ENCODE measurements at regions not wholly inside any gene's neighbourhood (a gene's known extent, or its start where the extent isn't known, plus 50 kb on each side); places are given as distances from the start of the nearest gene placed in this dataset.

DNA sequence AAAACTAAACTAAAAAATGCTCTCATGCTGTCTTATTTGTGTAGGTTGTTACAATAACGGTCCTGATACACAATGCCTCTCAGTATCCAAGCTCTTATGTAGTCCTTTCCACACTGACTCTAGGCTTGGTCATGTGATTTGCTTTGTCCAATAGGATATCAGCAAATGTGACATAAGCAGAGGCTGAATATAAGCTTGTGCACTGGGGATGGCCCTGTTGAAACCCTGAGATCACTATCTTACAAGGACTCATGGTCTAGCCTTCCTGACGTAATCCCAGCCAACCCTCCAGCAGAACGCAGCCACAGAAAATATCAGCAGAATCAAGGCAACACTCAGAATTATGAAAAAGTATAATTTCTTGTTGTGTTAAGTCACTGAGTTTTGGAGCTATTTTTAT lies 145.1 kb upstream of the CCN2 start:
- no peaks in the 10 kb centered on the region for H3K79me2 ChIP-seq (ENCODE audit: low read length)
- H3K27me3 ChIP-seq (replicated peaks; ENCODE audit: insufficient read depth, low read length), result no peaks in the 10 kb centered on the region
- no peak overlapping the region for H3K27ac ChIP-seq (ENCODE audit: low read length)
- no peak for DNase-seq
- H3K4me1 ChIP-seq (ENCODE audit: low read length), result no peaks in the 10 kb centered on the region
- H3K9me3 ChIP-seq (replicated peaks; ENCODE audit: insufficient read depth, low read length), result no peaks in the 10 kb centered on the region
- H3K4me3 ChIP-seq (ENCODE audit: low read length), result no peak overlapping the region
- H4K20me1 ChIP-seq (ENCODE audit: insufficient read depth, low read length), result no peaks in the 10 kb centered on the region
- no peaks in the 10 kb centered on the region for H3K9me2 ChIP-seq (replicated peaks; ENCODE audit: insufficient read depth, low read length)
- no peak overlapping the region for H3K9ac ChIP-seq (ENCODE audit: low read length)
- H3F3A ChIP-seq (ENCODE audit: insufficient read depth, low read length), result no peaks in the 10 kb centered on the region
- TF ChIP-seq EZH2 (optimal IDR thresholded peaks at IDR 0.05; ENCODE audit: low read depth, low read length) (no peak), EZH2phosphoT487 (IDR thresholded peaks at IDR 0.05; ENCODE audit: low read length) (no peak)
- TF ChIP-seq, protein P1, sequence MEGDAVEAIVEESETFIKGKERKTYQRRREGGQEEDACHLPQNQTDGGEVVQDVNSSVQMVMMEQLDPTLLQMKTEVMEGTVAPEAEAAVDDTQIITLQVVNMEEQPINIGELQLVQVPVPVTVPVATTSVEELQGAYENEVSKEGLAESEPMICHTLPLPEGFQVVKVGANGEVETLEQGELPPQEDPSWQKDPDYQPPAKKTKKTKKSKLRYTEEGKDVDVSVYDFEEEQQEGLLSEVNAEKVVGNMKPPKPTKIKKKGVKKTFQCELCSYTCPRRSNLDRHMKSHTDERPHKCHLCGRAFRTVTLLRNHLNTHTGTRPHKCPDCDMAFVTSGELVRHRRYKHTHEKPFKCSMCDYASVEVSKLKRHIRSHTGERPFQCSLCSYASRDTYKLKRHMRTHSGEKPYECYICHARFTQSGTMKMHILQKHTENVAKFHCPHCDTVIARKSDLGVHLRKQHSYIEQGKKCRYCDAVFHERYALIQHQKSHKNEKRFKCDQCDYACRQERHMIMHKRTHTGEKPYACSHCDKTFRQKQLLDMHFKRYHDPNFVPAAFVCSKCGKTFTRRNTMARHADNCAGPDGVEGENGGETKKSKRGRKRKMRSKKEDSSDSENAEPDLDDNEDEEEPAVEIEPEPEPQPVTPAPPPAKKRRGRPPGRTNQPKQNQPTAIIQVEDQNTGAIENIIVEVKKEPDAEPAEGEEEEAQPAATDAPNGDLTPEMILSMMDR (IDR thresholded peaks at IDR 0.05; ENCODE audit: low read length), result no peak
- no peak overlapping the region for H2AFZ ChIP-seq (ENCODE audit: low read length)
- H3K36me3 ChIP-seq (replicated peaks; ENCODE audit: insufficient read depth, low read length), result no peaks in the 10 kb centered on the region
- no peak overlapping the region for H3K4me2 ChIP-seq (ENCODE audit: low read depth, low read length)

DNA sequence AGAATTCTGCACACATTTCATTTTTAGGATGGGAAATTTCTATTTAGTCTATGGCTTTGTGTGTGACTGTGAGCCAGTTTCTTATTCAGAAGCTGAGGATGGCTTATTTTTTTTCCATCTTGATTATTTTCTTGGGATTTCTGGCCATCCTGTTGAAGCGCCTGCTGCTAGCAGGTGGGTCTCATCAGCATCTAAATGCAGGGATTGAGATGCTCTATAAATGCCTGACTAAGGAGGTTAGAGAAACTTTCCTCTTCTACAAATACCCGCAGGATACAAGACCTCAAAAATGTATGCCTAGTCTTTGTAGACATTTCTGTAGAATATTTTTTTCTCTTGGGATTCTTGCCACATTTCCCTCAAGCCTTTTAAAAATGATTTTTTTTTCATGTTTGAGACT lies 138.0 kb upstream of the CCN2 start:
- Histone ChIP-seq H3K79me2 (ENCODE audit: low read length) (no peaks in the 10 kb centered on the region), H4K20me1 (ENCODE audit: insufficient read depth, low read length) (no peaks in the 10 kb centered on the region), H3K4me1 (ENCODE audit: low read length) (peaks cover 15% of the 10 kb centered on the region; the same call in 1 of the 2 replicates), H3K27me3 (replicated peaks; ENCODE audit: insufficient read depth, low read length) (no peaks in the 10 kb centered on the region), H3K27ac (ENCODE audit: low read length) (no peak overlapping the region), H2AFZ (ENCODE audit: low read length) (no peak overlapping the region), H3K36me3 (replicated peaks; ENCODE audit: insufficient read depth, low read length) (no peaks in the 10 kb centered on the region), H3K9me2 (replicated peaks; ENCODE audit: insufficient read depth, low read length) (no peaks in the 10 kb centered on the region), H3K9ac (ENCODE audit: low read length) (no peak overlapping the region), H3K4me2 (ENCODE audit: low read depth, low read length) (no peak overlapping the region), H3K4me3 (ENCODE audit: low read length) (no peak overlapping the region), H3K9me3 (replicated peaks; ENCODE audit: insufficient read depth, low read length) (no peaks in the 10 kb centered on the region), H3F3A (ENCODE audit: insufficient read depth, low read length) (peaks cover 3% of the 10 kb centered on the region; the same call in 1 of the 2 replicates)
- no peak for DNase-seq
- TF ChIP-seq EZH2 (optimal IDR thresholded peaks at IDR 0.05; ENCODE audit: low read depth, low read length), result no peak
- TF ChIP-seq, protein P1 (IDR thresholded peaks at IDR 0.05; ENCODE audit: low read length), result no peak
- no peak for TF ChIP-seq EZH2phosphoT487 (IDR thresholded peaks at IDR 0.05; ENCODE audit: low read length)

DNA sequence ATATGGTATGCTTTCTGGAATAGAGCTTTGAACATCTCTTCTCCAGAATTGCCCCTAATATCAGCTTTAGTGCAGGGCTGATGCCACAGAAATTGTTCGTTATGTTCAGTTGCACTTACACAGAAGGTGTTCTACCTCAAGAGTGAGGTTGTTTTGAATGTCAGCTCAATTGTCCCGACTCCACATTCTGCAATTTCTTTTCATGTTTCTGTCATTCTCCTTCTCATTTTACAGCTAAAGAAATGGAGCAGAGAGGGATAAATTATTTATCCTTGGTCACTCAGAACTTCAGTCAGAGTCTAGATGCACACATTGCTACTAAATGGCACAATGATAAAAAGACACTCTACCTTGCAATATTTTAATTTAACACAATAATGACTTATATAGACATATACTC lies 137.0 kb upstream of the CCN2 start:
- H3K36me3 ChIP-seq (replicated peaks; ENCODE audit: insufficient read depth, low read length), result no peaks in the 10 kb centered on the region

More for the DNA sequence above, 137.0 kb upstream of the CCN2 start:
- H3K9me2 ChIP-seq (replicated peaks; ENCODE audit: insufficient read depth, low read length), result no peaks in the 10 kb centered on the region
- no peak for DNase-seq
- H3K27me3 ChIP-seq (replicated peaks; ENCODE audit: insufficient read depth, low read length), result no peaks in the 10 kb centered on the region
- H3K9me3 ChIP-seq (replicated peaks; ENCODE audit: insufficient read depth, low read length), result no peaks in the 10 kb centered on the region
- no peaks in the 10 kb centered on the region for H4K20me1 ChIP-seq (ENCODE audit: insufficient read depth, low read length)
- H3K9ac ChIP-seq (ENCODE audit: low read length), result no peak overlapping the region
- no peak overlapping the region for H3K4me2 ChIP-seq (ENCODE audit: low read depth, low read length)
- H3K27ac ChIP-seq (ENCODE audit: low read length), result no peak overlapping the region
- no peak overlapping the region for H2AFZ ChIP-seq (ENCODE audit: low read length)
- peaks cover 15% of the 10 kb centered on the region; the same call in 1 of the 2 replicates for H3K4me1 ChIP-seq (ENCODE audit: low read length)
- no peaks in the 10 kb centered on the region for H3K79me2 ChIP-seq (ENCODE audit: low read length)
- no peak overlapping the region for H3K4me3 ChIP-seq (ENCODE audit: low read length)
- peaks cover 3% of the 10 kb centered on the region; the same call in 1 of the 2 replicates for H3F3A ChIP-seq (ENCODE audit: insufficient read depth, low read length)
- no peak for TF ChIP-seq EZH2phosphoT487 (IDR thresholded peaks at IDR 0.05; ENCODE audit: low read length)
- TF ChIP-seq, protein P1 (IDR thresholded peaks at IDR 0.05; ENCODE audit: low read length), result no peak
- TF ChIP-seq EZH2 (optimal IDR thresholded peaks at IDR 0.05; ENCODE audit: low read depth, low read length), result no peak

All from MM.1S (cell line).